ENCODE measurements at regions not wholly inside any gene's neighbourhood (a gene's known extent, or its start where the extent isn't known, plus 50 kb on each side); places are given as distances from the start of the nearest gene placed in this dataset.

DNA sequence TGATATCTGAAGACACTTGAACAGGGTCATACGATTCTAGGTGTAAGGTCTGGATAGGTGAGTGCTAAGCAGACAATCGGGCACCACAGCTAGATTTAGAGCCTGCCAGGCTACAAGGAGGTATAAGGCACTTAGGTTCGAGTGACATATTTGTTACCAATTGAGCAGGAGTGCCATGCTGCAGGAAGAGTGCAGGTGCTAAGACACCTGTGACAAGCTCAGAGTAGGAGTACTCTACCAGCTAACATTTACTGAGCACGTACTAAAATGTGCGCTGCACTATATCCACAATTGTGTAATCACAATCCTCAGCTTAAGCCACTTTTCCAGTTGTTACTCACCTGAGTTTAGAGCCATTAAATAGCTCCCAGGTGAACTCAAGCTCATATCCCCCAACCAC is 227.8 kb upstream of the MOCS1 start:
- no peak overlapping the region for H3K27ac ChIP-seq (ENCODE audit: low read length)
- H3K9me3 ChIP-seq (ENCODE audit: insufficient read depth, low read length), result no peaks in the 10 kb centered on the region; the same call in 1 of the 2 replicates
- H3K36me3 ChIP-seq (replicated peaks; ENCODE audit: low read depth, low read length), result no peaks in the 10 kb centered on the region
- peaks cover 16% of the 10 kb centered on the region for H3K4me1 ChIP-seq (ENCODE audit: low read length)
- H3K27me3 ChIP-seq (ENCODE audit: low read depth, low read length), result no peaks in the 10 kb centered on the region
- no peak overlapping the region for H3K4me2 ChIP-seq (ENCODE audit: low read length)
- no peaks in the 10 kb centered on the region for H3K79me2 ChIP-seq (ENCODE audit: low read length)
- no peak overlapping the region for H2AFZ ChIP-seq (ENCODE audit: low read depth, low read length)
- H3K9ac ChIP-seq (ENCODE audit: low read length), result no peak overlapping the region
- no peaks in the 10 kb centered on the region for H4K20me1 ChIP-seq (ENCODE audit: insufficient read depth, low read length)
- TF ChIP-seq, protein P1, sequence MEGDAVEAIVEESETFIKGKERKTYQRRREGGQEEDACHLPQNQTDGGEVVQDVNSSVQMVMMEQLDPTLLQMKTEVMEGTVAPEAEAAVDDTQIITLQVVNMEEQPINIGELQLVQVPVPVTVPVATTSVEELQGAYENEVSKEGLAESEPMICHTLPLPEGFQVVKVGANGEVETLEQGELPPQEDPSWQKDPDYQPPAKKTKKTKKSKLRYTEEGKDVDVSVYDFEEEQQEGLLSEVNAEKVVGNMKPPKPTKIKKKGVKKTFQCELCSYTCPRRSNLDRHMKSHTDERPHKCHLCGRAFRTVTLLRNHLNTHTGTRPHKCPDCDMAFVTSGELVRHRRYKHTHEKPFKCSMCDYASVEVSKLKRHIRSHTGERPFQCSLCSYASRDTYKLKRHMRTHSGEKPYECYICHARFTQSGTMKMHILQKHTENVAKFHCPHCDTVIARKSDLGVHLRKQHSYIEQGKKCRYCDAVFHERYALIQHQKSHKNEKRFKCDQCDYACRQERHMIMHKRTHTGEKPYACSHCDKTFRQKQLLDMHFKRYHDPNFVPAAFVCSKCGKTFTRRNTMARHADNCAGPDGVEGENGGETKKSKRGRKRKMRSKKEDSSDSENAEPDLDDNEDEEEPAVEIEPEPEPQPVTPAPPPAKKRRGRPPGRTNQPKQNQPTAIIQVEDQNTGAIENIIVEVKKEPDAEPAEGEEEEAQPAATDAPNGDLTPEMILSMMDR (IDR thresholded peaks at IDR 0.05; ENCODE audit: low read depth, low read length), result no peak
- TF ChIP-seq EZH2phosphoT487 (IDR thresholded peaks at IDR 0.05; ENCODE audit: low read depth), result no peak
- H3K4me3 ChIP-seq (ENCODE audit: low read length), result no peak overlapping the region

DNA sequence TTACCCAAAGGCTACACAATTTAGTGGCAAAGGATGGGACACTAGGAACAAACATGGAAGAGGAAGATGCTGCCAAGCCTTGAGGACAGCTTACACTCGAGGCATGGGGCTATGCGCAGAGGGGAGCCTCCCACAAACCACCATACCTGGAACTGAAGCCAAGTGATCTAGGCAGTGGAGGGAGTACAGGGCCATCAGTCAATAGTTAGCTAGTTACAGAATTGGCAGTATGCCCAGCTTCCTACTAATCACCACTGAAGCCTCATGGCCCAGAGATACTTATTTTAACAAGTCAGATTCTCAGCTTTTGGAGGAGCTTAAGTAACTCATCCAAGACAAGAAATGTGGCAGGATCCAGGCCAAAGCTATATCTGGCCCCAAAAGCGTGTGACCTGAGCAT is 226.6 kb upstream of the MOCS1 start:
- no peaks in the 10 kb centered on the region for H3K27me3 ChIP-seq (ENCODE audit: low read depth, low read length)
- H3K4me1 ChIP-seq (ENCODE audit: low read length), result peaks cover 16% of the 10 kb centered on the region
- no peak overlapping the region for H3K4me2 ChIP-seq (ENCODE audit: low read length)
- no peak overlapping the region for H3K9ac ChIP-seq (ENCODE audit: low read length)
- no peak overlapping the region for H3K4me3 ChIP-seq (ENCODE audit: low read length)
- H3K79me2 ChIP-seq (ENCODE audit: low read length), result no peaks in the 10 kb centered on the region
- no peak overlapping the region for H2AFZ ChIP-seq (ENCODE audit: low read depth, low read length)
- peaks cover under 1% of the 10 kb centered on the region for H3K9me3 ChIP-seq (ENCODE audit: insufficient read depth, low read length)
- H3K36me3 ChIP-seq (replicated peaks; ENCODE audit: low read depth, low read length), result peaks cover 1% of the 10 kb centered on the region
- no peak overlapping the region for H3K27ac ChIP-seq (ENCODE audit: low read length)
- TF ChIP-seq EZH2phosphoT487 (IDR thresholded peaks at IDR 0.05; ENCODE audit: low read depth), result no peak
- TF ChIP-seq, protein P1 (IDR thresholded peaks at IDR 0.05; ENCODE audit: low read depth, low read length), result no peak
- no peaks in the 10 kb centered on the region for H4K20me1 ChIP-seq (ENCODE audit: insufficient read depth, low read length)

DNA sequence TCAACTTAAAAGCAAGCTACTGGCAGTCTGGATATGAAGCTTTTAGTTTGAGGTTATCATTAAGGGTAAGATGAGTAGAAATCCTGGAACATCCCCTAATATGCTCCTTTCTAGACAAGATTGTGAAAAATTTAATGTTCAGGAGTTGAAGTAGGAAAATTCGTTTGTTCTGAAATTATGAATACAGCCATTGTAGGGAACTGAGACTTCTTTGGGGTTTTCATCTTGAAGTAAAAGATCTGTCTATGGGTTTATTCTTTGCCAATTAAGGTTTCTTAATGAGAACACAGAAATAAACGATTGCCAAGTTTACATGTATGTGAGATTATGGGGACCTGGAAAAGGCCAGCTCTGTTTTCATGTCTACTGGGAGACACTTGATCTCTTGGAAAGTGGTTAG is 225.6 kb upstream of the MOCS1 start:
- Histone ChIP-seq H3K9ac (ENCODE audit: low read length) (no peak overlapping the region), H2AFZ (ENCODE audit: low read depth, low read length) (no peak overlapping the region), H3K27ac (ENCODE audit: low read length) (no peak overlapping the region), H3K9me3 (ENCODE audit: insufficient read depth, low read length) (peaks cover 5% of the 10 kb centered on the region), H4K20me1 (ENCODE audit: insufficient read depth, low read length) (no peaks in the 10 kb centered on the region), H3K4me3 (ENCODE audit: low read length) (peak overlapping the region; percentile 10; the same call in 1 of the 2 replicates), H3K36me3 (replicated peaks; ENCODE audit: low read depth, low read length) (peaks cover 4% of the 10 kb centered on the region), H3K27me3 (ENCODE audit: low read depth, low read length) (no peaks in the 10 kb centered on the region), H3K4me1 (ENCODE audit: low read length) (peaks cover 16% of the 10 kb centered on the region), H3K79me2 (ENCODE audit: low read length) (no peaks in the 10 kb centered on the region), H3K4me2 (ENCODE audit: low read length) (peak overlapping the region; percentile 33)
- TF ChIP-seq EZH2phosphoT487 (IDR thresholded peaks at IDR 0.05; ENCODE audit: low read depth), result no peak
- TF ChIP-seq, protein P1 (IDR thresholded peaks at IDR 0.05; ENCODE audit: low read depth, low read length), result no peak

DNA sequence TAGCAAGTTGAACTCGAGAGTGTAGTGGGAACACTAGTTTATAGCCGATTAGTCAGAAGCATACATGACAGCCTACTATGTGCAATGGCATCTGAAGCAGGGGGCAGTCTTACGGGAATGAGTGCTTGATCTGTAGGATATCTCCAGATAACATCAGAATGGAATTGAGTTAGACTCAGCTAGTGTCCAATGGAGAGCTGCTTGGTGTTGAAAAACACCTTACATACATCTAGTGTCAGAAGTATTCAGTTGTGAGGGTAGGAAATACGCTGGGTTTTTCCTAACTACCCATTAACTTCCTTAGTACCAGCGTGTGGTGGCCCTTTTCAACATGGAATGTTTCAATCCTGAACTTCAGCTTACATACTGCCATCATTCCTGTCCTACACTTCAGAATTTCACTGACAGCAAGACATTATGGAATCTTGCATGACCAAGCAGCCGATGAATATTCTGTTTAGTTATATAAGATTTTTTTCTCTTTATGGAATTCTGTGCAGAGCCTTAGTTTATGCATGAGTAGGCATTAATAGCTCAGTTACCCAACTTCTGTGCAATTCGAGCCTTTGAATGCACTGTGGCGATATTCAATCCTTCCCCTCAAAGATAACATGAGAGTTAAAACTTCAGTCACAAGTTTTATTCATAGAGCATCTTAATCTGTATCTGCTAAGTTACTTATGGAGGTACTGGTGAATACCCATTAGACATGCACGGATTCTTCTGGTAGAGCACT is 218.6 kb upstream of the MOCS1 start:
- Histone ChIP-seq H3K9me3 (ENCODE audit: insufficient read depth, low read length) (peaks cover 34% of the 10 kb centered on the region), H3K9ac (ENCODE audit: low read length) (no peak overlapping the region), H4K20me1 (ENCODE audit: insufficient read depth, low read length) (no peaks in the 10 kb centered on the region), H3K27me3 (ENCODE audit: low read depth, low read length) (no peaks in the 10 kb centered on the region), H3K36me3 (replicated peaks; ENCODE audit: low read depth, low read length) (peaks cover 31% of the 10 kb centered on the region), H3K4me3 (ENCODE audit: low read length) (no peak overlapping the region), H3K27ac (ENCODE audit: low read length) (no peak overlapping the region), H2AFZ (ENCODE audit: low read depth, low read length) (no peak overlapping the region), H3K4me2 (ENCODE audit: low read length) (no peak overlapping the region), H3K4me1 (ENCODE audit: low read length) (peaks cover 22% of the 10 kb centered on the region), H3K79me2 (ENCODE audit: low read length) (no peaks in the 10 kb centered on the region)
- no peak for TF ChIP-seq EZH2phosphoT487 (IDR thresholded peaks at IDR 0.05; ENCODE audit: low read depth)
- TF ChIP-seq, protein P1 (IDR thresholded peaks at IDR 0.05; ENCODE audit: low read depth, low read length), result no peak
